ENCODE measurements at regions not wholly inside any gene's neighbourhood (a gene's known extent, or its start where the extent isn't known, plus 50 kb on each side); places are given as distances from the start of the nearest gene placed in this dataset.
"Not testable (repeated sequence)": the region's sequence is repeated elsewhere in the genome, so short reads cannot be mapped to it uniquely, and the experiment has no call there.

- DNase-seq: no peak
These were observed 306.7 kb downstream of the EPB41L4A start for GRCh38 chr5:112112346-112112745.

GRCh38 chr5:112109331-112110007, 309.6 kb downstream of the EPB41L4A start:
- no peak for DNase-seq

- DNase-seq: no peak
These were observed 312.2 kb downstream of the EPB41L4A start for GRCh38 chr5:112106878-112107277.

GRCh38 chr5:112097768-112098167, 321.3 kb downstream of the EPB41L4A start:
- DNase-seq: no peak

GRCh38 chr5:112087222-112087621, 330.2 kb upstream of the NREP start:
- DNase-seq: no peak

- DNase-seq: no peak
These were observed 329.7 kb upstream of the NREP start for GRCh38 chr5:112086740-112087139.

- no peak for DNase-seq
These were observed 327.2 kb upstream of the NREP start for GRCh38 chr5:112084149-112084548.

- DNase-seq: no peak
These were observed 326.6 kb upstream of the NREP start for GRCh38 chr5:112083623-112084022.

- no peak for DNase-seq
These were observed 320.2 kb upstream of the NREP start for GRCh38 chr5:112077180-112077579.

- no peak for DNase-seq
These were observed 313.0 kb upstream of the NREP start for GRCh38 chr5:112070022-112070421.

- no peak for DNase-seq
These were observed 312.3 kb upstream of the NREP start for GRCh38 chr5:112069329-112069728.

- DNase-seq: no peak
These were observed 311.6 kb upstream of the NREP start for GRCh38 chr5:112068593-112068992.

- no peak for DNase-seq
These were observed 308.8 kb upstream of the NREP start for GRCh38 chr5:112065781-112066180.

- no peak for DNase-seq
These were observed 308.0 kb upstream of the NREP start for GRCh38 chr5:112064956-112065355.

GRCh38 chr5:112064271-112064701, 307.3 kb upstream of the NREP start:
- DNase-seq: no peak

GRCh38 chr5:112063856-112064255, 306.9 kb upstream of the NREP start:
- DNase-seq: no peak

GRCh38 chr5:112063191-112063590, 306.2 kb upstream of the NREP start:
- DNase-seq: no peak

- no peak for DNase-seq
These were observed 305.2 kb upstream of the NREP start for GRCh38 chr5:112062181-112062580.

- no peak for DNase-seq
These were observed 304.7 kb upstream of the NREP start for GRCh38 chr5:112061666-112062065.

GRCh38 chr5:112059579-112060135, 302.7 kb upstream of the NREP start:
- DNase-seq: no peak

GRCh38 chr5:112049738-112050137, 292.7 kb upstream of the NREP start:
- no peak for DNase-seq

GRCh38 chr5:112036206-112036605, 279.2 kb upstream of the NREP start:
- DNase-seq: no peak

- no peak for DNase-seq
These were observed 277.5 kb upstream of the NREP start for GRCh38 chr5:112034421-112034979.

GRCh38 chr5:112026879-112027278, 269.9 kb upstream of the NREP start:
- not testable (repeated sequence) for DNase-seq

GRCh38 chr5:112025757-112026156, 268.8 kb upstream of the NREP start:
- no peak for DNase-seq

Data from stimulated activated CD4-positive, alpha-beta T cell treated with anti-CD3 and anti-CD28 coated beads, Interleukin-2, amount 100 ng/mL, for 24 hours (primary cell).